ENCODE measurements at regions not wholly inside any gene's neighbourhood (a gene's known extent, or its start where the extent isn't known, plus 50 kb on each side); places are given as distances from the start of the nearest gene placed in this dataset.

- DNase-seq (ENCODE audit: low read depth, low spot score) (no peak), ATAC-seq (no peak)
- Histone ChIP-seq H3K27me3 (ENCODE audit: control insufficient read depth, insufficient read depth, low read length) (no peaks in the 10 kb centered on the region), H3K4me1 (ENCODE audit: control insufficient read depth, insufficient read depth, low read length) (no peaks in the 10 kb centered on the region), H3K27ac (ENCODE audit: low read length) (no peak overlapping the region), H3K4me3 (ENCODE audit: low read depth in 2 of 2, low read length in 2 of 2) (no peak overlapping the region), H3K36me3 (ENCODE audit: control insufficient read depth, insufficient read depth, low read length) (no peaks in the 10 kb centered on the region), H3K9me3 (ENCODE audit: control insufficient read depth, insufficient read depth, low read depth, low read length) (no peaks in the 10 kb centered on the region)
- no TSS peak for BruUV-seq (replicated peaks)
- intact Hi-C loops (cut with micrococcal nuclease; ENCODE audit: unreplicated experiment) (no loop called here), in situ Hi-C loops (cut with HindIII; ENCODE audit: low pct_unique_long_range_greater_than_20kb, low sequenced_read_pairs) (no loop called here)
- ChIA-PET CTCF (no interaction called here), POLR2A (no interaction called here)
- TF ChIP-seq POLR2AphosphoS5 (IDR thresholded peaks at IDR 0.05; ENCODE audit: low read depth, low read length) (no peak), TCF7L2 (IDR thresholded peaks at IDR 0.05; ENCODE audit: low read depth, low read length) (no peak)
Observed at GRCh38 chr15:35618260-35619188, 72.6 kb upstream of the DPH6 start.

GRCh38 chr15:35622641-35623340 is 76.8 kb upstream of the DPH6 start:
- H3K9me3 ChIP-seq (ENCODE audit: control insufficient read depth, insufficient read depth, low read depth, low read length): no peaks in the 10 kb centered on the region
- intact Hi-C loops (cut with micrococcal nuclease; ENCODE audit: unreplicated experiment): no loop called here
- no peak for ATAC-seq

More at GRCh38 chr15:35622641-35623340, 76.8 kb upstream of the DPH6 start:
- ChIA-PET CTCF (no interaction called here), POLR2A (no interaction called here)
- TF ChIP-seq POLR2AphosphoS5 (IDR thresholded peaks at IDR 0.05; ENCODE audit: low read depth, low read length): no peak
- no peak for TF ChIP-seq TCF7L2 (IDR thresholded peaks at IDR 0.05; ENCODE audit: low read depth, low read length)
- TF ChIP-seq, protein P1, sequence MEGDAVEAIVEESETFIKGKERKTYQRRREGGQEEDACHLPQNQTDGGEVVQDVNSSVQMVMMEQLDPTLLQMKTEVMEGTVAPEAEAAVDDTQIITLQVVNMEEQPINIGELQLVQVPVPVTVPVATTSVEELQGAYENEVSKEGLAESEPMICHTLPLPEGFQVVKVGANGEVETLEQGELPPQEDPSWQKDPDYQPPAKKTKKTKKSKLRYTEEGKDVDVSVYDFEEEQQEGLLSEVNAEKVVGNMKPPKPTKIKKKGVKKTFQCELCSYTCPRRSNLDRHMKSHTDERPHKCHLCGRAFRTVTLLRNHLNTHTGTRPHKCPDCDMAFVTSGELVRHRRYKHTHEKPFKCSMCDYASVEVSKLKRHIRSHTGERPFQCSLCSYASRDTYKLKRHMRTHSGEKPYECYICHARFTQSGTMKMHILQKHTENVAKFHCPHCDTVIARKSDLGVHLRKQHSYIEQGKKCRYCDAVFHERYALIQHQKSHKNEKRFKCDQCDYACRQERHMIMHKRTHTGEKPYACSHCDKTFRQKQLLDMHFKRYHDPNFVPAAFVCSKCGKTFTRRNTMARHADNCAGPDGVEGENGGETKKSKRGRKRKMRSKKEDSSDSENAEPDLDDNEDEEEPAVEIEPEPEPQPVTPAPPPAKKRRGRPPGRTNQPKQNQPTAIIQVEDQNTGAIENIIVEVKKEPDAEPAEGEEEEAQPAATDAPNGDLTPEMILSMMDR (IDR thresholded peaks at IDR 0.05): no peak
- no peak for TF ChIP-seq REST (IDR thresholded peaks at IDR 0.05; ENCODE audit: insufficient read depth in 1 of 2, low read depth in 2 of 2, low read length in 1 of 2)
- no peaks in the 10 kb centered on the region for H3K27me3 ChIP-seq (ENCODE audit: control insufficient read depth, insufficient read depth, low read length)
- in situ Hi-C loops (cut with HindIII; ENCODE audit: low pct_unique_long_range_greater_than_20kb, low sequenced_read_pairs): no loop called here
- H3K4me1 ChIP-seq (ENCODE audit: control insufficient read depth, insufficient read depth, low read length): no peaks in the 10 kb centered on the region
- H3K27ac ChIP-seq (ENCODE audit: low read length): no peak overlapping the region
- no peaks in the 10 kb centered on the region for H3K36me3 ChIP-seq (ENCODE audit: control insufficient read depth, insufficient read depth, low read length)
- DNase-seq (ENCODE audit: low read depth, low spot score): no peak
- no TSS peak for BruUV-seq (replicated peaks)
- H3K4me3 ChIP-seq (ENCODE audit: low read depth in 2 of 2, low read length in 2 of 2): no peak overlapping the region

All from Panc1 (cell line).